Stimulated activated CD4-positive, alpha-beta T cell treated with anti-CD3 and anti-CD28 coated beads, TNF-alpha, amount 100 ng/mL, for 1 hour (primary cell): ENCODE measurements at regions not wholly inside any gene's neighbourhood (a gene's known extent, or its start where the extent isn't known, plus 50 kb on each side); places are given as distances from the start of the nearest gene placed in this dataset.
"Not testable (repeated sequence)": the region's sequence is repeated elsewhere in the genome, so short reads cannot be mapped to it uniquely, and the experiment has no call there.

Experiments
- DNase-seq, 3 donors: peaks; one replicate each; pipeline ENCODE4 v3.0.0-alpha.2; 2020; ENCODE audit warnings: low read depth in 3 of 3, low spot score in 1 of 3

- DNase-seq, result not testable (repeated sequence)
Observed at GRCh38 chr1:761791-762190, 75.3 kb upstream of the OR4F16 start.

- DNase-seq, result not testable (repeated sequence)
Observed at GRCh38 chr1:771449-771848, 85.0 kb upstream of the OR4F16 start.

GRCh38 chr1:777480-778180 lies 91.2 kb upstream of the OR4F16 start:
- peak in 1 of 3 donors; percentile 0 for DNase-seq

GRCh38 chr1:778451-779278 lies 92.2 kb upstream of the OR4F16 start:
- peak; percentile 94 to 99 (median 97) for DNase-seq

GRCh38 chr1:779621-780020 lies 93.2 kb upstream of the OR4F16 start:
- not testable (repeated sequence) for DNase-seq

GRCh38 chr1:788835-789234 lies 102.4 kb upstream of the OR4F16 start:
- no peak for DNase-seq

- DNase-seq, result not testable (repeated sequence)
Observed at GRCh38 chr1:789606-790005, 103.2 kb upstream of the OR4F16 start.

GRCh38 chr1:790388-790930 lies 104.0 kb upstream of the OR4F16 start:
- DNase-seq, result not testable (repeated sequence)

- DNase-seq, result not testable (repeated sequence)
Observed at GRCh38 chr1:794310-794709, 107.9 kb upstream of the OR4F16 start.

GRCh38 chr1:794918-795584 lies 108.6 kb upstream of the OR4F16 start:
- DNase-seq, result not testable (repeated sequence)

- not testable (repeated sequence) for DNase-seq
Observed at GRCh38 chr1:797649-798048, 111.2 kb upstream of the OR4F16 start.

- not testable (repeated sequence) for DNase-seq
Observed at GRCh38 chr1:800397-800796, 113.9 kb upstream of the OR4F16 start.

- not testable (repeated sequence) for DNase-seq
Observed at GRCh38 chr1:804378-805115, 118.1 kb upstream of the OR4F16 start.

GRCh38 chr1:805310-805709 lies 118.4 kb upstream of the SAMD11 start:
- DNase-seq, result not testable (repeated sequence)

GRCh38 chr1:807066-807465 lies 116.7 kb upstream of the SAMD11 start:
- not testable (repeated sequence) for DNase-seq

GRCh38 chr1:807699-808390 lies 115.9 kb upstream of the SAMD11 start:
- not testable (repeated sequence) for DNase-seq

GRCh38 chr1:810949-811348 lies 112.8 kb upstream of the SAMD11 start:
- not testable (repeated sequence) for DNase-seq

- DNase-seq, result not testable (repeated sequence)
Observed at GRCh38 chr1:812535-813127, 111.1 kb upstream of the SAMD11 start.

GRCh38 chr1:814543-814942 lies 109.2 kb upstream of the SAMD11 start:
- not testable (repeated sequence) for DNase-seq
